PC-9 (cell line): ENCODE measurements at regions not wholly inside any gene's neighbourhood (a gene's known extent, or its start where the extent isn't known, plus 50 kb on each side); places are given as distances from the start of the nearest gene placed in this dataset.

Source experiments
- CTCF ChIP-seq: fragments of 200-600 bp; sonication (generic); conservative IDR thresholded peaks from 2 replicates; pipeline ENCODE4 v1.6.1; 2017; ENCODE audit warnings: mixed run types, antibody characterized with exemption, mild to moderate bottlenecking, moderate library complexity
- EZH2 ChIP-seq: fragments of 200-600 bp; sonication (generic); IDR thresholded peaks from 2 replicates; pipeline ENCODE4 v1.8.0; 2017; ENCODE audit warnings: antibody characterized with exemption, low read depth

- TF ChIP-seq CTCF = no peak
- TF ChIP-seq EZH2 = no peak
Observed at GRCh38 chr5:93285461-93285860, 295.6 kb downstream of the NR2F1-AS1 start.
